ENCODE measurements at regions not wholly inside any gene's neighbourhood (a gene's known extent, or its start where the extent isn't known, plus 50 kb on each side); places are given as distances from the start of the nearest gene placed in this dataset.

- DNase-seq (ENCODE audit: low read depth): no peak
These were observed 723.9 kb downstream of the SOCS6 start for GRCh38 chr18:71012789-71013188.

- DNase-seq (ENCODE audit: low read depth): no peak
These were observed 722.5 kb downstream of the SOCS6 start for GRCh38 chr18:71011389-71011788.

- no peak for DNase-seq (ENCODE audit: low read depth)
These were observed 719.4 kb downstream of the SOCS6 start for GRCh38 chr18:71008257-71008656.

DNA sequence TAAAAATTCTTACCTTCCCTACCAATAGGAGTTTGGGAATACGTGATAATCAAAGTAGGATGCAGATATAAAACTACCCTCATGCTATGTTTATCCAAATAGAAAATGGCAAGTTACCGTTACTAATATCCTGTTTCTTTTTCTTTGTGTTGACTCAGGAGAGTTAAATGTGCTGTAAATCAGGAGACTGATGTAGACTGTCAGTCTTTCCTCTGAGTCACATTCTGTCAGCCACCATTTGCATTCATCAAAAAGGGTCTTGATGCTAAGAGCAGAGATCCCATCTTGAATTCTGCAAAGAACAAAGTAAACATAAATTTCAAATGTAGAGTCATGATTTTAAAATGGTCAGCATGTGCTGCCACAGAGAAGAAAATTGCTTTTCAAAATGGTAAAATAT lies 712.8 kb downstream of the SOCS6 start:
- no peak for DNase-seq (ENCODE audit: low read depth)

- peak; percentile 10 for DNase-seq (ENCODE audit: low read depth)
These were observed 709.6 kb downstream of the SOCS6 start for GRCh38 chr18:70998490-70998889.

GRCh38 chr18:70994116-70994515 lies 705.3 kb downstream of the SOCS6 start:
- DNase-seq (ENCODE audit: low read depth): no peak

GRCh38 chr18:70991577-70991976 lies 702.7 kb downstream of the SOCS6 start:
- DNase-seq (ENCODE audit: low read depth): peak; percentile 12

GRCh38 chr18:70985948-70986347 lies 697.1 kb downstream of the SOCS6 start:
- DNase-seq (ENCODE audit: low read depth): no peak

DNA sequence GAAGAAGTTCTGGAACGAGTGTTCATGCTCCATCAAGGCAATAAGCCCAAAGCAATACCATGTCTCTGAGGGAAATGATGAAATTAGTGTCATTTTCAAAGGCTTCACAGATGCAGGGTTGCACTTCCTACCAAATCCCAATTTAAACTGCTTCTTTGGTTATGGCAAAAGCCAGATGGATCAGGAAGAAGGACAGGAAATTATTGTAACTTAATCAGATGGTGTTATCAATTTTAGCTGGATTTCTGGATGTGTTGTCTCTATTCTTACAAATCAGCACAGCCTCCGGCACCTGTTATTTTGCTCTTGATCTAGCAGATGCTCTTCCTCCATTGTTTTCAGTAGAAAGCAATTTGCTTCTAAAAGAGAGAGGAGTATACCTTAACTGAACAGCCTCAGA lies 693.4 kb downstream of the SOCS6 start:
- DNase-seq (ENCODE audit: low read depth): no peak

DNA sequence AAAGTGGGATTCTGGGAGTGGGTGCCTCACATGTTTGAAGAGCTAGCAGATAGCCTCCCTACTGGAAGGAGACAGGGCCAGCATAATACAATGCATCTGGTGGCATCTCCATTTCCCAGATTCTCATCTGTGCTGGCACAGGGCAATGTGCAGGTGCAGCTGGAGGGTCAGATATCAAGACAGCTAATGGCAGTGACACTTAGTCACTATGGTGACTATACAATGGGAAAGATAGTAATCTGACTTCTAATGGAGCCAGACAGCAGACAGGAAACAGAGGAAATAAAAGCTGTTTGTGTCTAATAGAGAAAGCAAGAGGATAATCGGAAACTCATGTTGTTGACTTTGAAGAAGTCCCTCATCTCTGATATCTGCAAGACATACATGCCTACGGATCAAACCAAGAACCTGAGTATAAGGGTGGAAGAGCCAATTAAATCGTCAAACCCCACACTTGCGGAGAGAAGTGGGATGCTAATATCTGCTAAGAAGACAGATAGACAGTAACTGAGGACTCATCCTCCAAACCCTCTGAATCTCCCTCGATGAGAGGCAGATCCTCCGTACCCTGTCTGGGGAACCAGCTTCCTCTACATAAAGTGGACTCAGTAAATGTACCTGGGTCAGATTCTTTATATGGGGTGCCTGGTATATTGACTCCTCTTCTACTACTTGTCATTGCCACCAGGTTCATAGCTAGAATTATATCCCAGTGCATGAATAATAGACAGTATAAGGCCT lies 692.7 kb downstream of the SOCS6 start:
- no peak for DNase-seq (ENCODE audit: low read depth)

DNA sequence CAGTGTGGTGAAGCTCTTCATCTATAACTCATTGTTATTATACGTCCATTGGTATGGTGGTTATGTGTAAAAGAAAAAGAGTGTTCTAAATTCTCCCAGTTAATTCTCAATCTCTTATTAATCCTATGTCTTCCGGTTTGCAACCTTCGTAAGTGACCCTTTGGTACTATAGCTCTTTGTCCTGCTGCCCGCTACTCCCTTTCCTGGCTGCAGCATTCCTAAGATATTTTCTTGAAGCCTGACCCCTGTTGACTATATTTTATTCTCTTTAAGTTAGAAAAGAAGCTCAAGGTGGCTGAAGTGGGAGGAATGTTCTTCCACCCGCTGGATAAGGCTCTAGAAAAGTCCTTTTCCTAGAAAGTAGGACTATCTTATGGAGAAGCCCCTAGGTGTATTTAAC lies 684.8 kb downstream of the SOCS6 start:
- no peak for DNase-seq (ENCODE audit: low read depth)

GRCh38 chr18:70966419-70966818 lies 677.6 kb downstream of the SOCS6 start:
- no peak for DNase-seq (ENCODE audit: low read depth)

DNA sequence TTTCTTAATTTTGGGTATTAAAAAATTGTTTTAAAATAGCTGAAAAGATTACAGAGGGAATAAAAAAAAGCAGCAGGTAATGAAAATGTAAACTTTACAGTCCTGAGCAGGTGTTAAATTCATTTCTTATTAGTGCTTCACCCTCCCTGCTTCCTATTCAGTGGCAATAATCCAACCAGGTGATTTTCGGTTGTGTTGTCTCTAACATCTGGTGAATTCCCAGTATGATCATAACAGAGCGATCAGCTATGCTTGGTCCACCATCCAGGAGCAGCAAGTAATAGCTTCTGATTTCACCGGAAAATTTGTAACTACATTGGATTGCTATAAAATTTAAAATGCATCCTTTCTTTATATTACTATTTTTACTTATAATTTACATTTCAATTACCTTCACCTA lies 673.1 kb downstream of the SOCS6 start:
- DNase-seq (ENCODE audit: low read depth): no peak

GRCh38 chr18:70956554-70956953 lies 667.7 kb downstream of the SOCS6 start:
- DNase-seq (ENCODE audit: low read depth): no peak

DNA sequence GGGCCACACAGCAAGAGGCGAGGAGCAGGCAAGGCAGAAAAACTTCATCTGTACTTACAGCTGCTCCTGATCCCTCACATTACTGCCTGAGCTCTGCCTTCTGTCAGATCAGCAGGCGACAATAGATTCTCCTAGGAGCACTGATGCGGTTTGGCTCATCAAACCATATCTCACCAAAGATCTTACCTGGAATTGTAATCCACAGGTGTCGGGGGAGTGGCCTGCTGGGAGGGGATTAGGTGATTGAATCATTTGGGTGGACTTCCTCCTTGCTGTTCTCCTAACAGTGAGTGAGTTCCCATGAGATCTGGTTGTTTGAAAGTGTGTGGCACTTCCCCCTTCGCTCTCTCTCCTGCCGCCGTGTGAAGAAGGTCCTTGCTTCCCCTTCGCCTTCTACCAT lies 647.3 kb downstream of the SOCS6 start:
- DNase-seq (ENCODE audit: low read depth): no peak

- peak; percentile 9 for DNase-seq (ENCODE audit: low read depth)
These were observed 643.3 kb downstream of the SOCS6 start for GRCh38 chr18:70931942-70932814.

DNA sequence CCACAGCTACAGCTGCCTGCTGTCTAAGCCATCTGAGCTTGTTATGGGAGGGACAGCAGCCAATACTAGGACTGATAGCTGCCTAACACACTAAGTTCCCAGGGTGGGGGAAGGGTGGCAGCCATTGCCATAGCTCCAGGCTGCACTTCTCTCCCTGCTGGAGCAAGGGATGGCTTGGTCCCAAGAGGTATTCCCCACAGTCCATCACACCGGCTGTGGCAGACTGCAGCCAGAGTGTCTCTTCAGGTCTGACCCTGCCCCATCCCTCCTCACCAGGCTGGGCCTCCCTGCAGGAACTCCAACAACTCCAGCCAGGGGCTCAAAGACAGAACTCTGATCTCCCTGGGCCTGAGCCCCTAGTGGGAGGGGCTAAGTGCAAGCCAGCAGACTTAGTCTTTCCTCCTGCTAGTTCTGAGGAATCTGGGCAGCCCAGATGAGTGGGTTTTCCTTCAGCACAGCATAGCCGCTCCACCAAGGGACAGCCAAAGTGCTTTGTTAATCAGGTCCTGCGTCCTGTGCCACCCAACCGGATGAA lies 632.1 kb downstream of the SOCS6 start:
- DNase-seq (ENCODE audit: low read depth): no peak

GRCh38 chr18:70907673-70908072 lies 618.8 kb downstream of the SOCS6 start:
- DNase-seq (ENCODE audit: low read depth): no peak

DNA sequence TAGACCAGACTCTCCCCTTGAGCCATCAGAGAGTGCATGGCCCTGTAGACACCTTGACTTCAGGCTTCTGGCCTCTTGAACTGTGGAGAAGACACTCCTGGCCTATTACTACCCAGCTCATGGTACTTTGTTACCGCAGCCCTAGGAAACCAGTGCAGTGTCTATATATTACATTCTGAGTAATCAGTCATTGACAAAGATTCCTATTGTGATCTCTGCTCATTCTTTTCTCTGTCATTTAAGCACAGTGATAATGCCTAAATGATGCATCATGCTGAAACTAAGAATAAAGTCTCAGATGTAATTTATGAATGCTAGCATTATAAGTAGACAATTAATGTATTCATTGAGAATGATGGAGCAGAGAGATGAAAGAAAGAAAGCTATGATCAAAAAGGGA lies 603.5 kb downstream of the SOCS6 start:
- DNase-seq (ENCODE audit: low read depth): peak; percentile 5

GRCh38 chr18:70870292-70870691 lies 581.4 kb downstream of the SOCS6 start:
- DNase-seq (ENCODE audit: low read depth): no peak

DNA sequence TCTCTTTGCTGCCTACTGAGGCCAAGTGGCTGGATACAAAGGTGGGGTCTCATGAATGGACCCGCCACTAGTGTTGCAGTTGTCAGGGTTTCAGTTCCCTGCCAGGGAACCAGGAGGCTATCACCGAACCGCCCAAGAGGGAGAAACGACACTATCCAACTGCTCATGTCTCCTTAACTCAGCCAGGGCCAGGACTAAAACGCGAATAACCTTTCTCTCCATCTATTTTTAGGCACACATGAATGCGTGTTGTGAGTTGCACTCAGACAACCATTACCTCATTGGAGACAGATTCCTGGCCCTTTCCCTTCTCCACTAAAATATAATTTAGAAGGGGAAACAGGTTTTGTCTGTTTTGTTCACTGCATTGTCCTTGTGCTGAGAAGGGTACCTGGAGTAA lies 559.5 kb downstream of the SOCS6 start:
- DNase-seq (ENCODE audit: low read depth): no peak

- DNase-seq (ENCODE audit: low read depth): no peak
These were observed 551.8 kb downstream of the SOCS6 start for GRCh38 chr18:70840649-70841048.

GRCh38 chr18:70827632-70828031 lies 538.8 kb downstream of the SOCS6 start:
- DNase-seq (ENCODE audit: low read depth): no peak
